ENCODE measurements at regions not wholly inside any gene's neighbourhood (a gene's known extent, or its start where the extent isn't known, plus 50 kb on each side); places are given as distances from the start of the nearest gene placed in this dataset.
"Not testable (repeated sequence)": the region's sequence is repeated elsewhere in the genome, so short reads cannot be mapped to it uniquely, and the experiment has no call there.

GRCh38 chrY:7836366-7836765 is 924.8 kb upstream of the AMELY start:
- H3K27me3 Mint-ChIP-seq, result peaks cover 14% of the 10 kb centered on the region
- no peak overlapping the region for H3K27ac Mint-ChIP-seq
- H3K36me3 Mint-ChIP-seq (ENCODE audit: low read depth), result peaks cover 2% of the 10 kb centered on the region
- no peak overlapping the region for H3K4me3 Mint-ChIP-seq
- DNase-seq, result no peak
- no peaks in the 10 kb centered on the region for H3K4me1 Mint-ChIP-seq
- H3K9me3 ChIP-seq (ENCODE audit: control insufficient read depth, low read length, poor library complexity, severe bottlenecking), result no peaks in the 10 kb centered on the region
- no peak for ATAC-seq

- H3K9me3 ChIP-seq (ENCODE audit: control insufficient read depth, low read length, poor library complexity, severe bottlenecking), result no peaks in the 10 kb centered on the region
- Mint-ChIP-seq H3K36me3 (ENCODE audit: low read depth) (peaks cover 2% of the 10 kb centered on the region), H3K27ac (no peak overlapping the region), H3K4me1 (no peaks in the 10 kb centered on the region), H3K4me3 (no peak overlapping the region), H3K27me3 (peaks cover 14% of the 10 kb centered on the region)
- DNase-seq (no peak), ATAC-seq (no peak)
These were observed 923.9 kb upstream of the AMELY start for GRCh38 chrY:7835416-7835815.

- no peak for ATAC-seq
- Mint-ChIP-seq H3K27ac (no peak overlapping the region), H3K36me3 (ENCODE audit: low read depth) (peaks cover 2% of the 10 kb centered on the region), H3K27me3 (peaks cover 14% of the 10 kb centered on the region), H3K4me1 (no peaks in the 10 kb centered on the region), H3K4me3 (no peak overlapping the region)
- no peaks in the 10 kb centered on the region for H3K9me3 ChIP-seq (ENCODE audit: control insufficient read depth, low read length, poor library complexity, severe bottlenecking)
- no peak for DNase-seq
These were observed 922.7 kb upstream of the AMELY start for GRCh38 chrY:7834284-7834683.

- not testable (repeated sequence) for H3K4me1 Mint-ChIP-seq; H3K36me3 Mint-ChIP-seq (ENCODE audit: low read depth); ATAC-seq; H3K27me3 Mint-ChIP-seq; H3K4me3 Mint-ChIP-seq; DNase-seq; H3K9me3 ChIP-seq (ENCODE audit: control insufficient read depth, low read length, poor library complexity, severe bottlenecking); H3K27ac Mint-ChIP-seq
These were observed 919.3 kb upstream of the AMELY start for GRCh38 chrY:7830881-7831280.

GRCh38 chrY:7826533-7826932 is 915.0 kb upstream of the AMELY start:
- Mint-ChIP-seq H3K4me3 (no peak overlapping the region), H3K27me3 (no peaks in the 10 kb centered on the region), H3K4me1 (no peaks in the 10 kb centered on the region), H3K27ac (no peak overlapping the region), H3K36me3 (ENCODE audit: low read depth) (no peaks in the 10 kb centered on the region)
- DNase-seq (no peak), ATAC-seq (no peak)
- H3K9me3 ChIP-seq (ENCODE audit: control insufficient read depth, low read length, poor library complexity, severe bottlenecking), result no peaks in the 10 kb centered on the region

- no peaks in the 10 kb centered on the region for H3K27me3 Mint-ChIP-seq
- H3K27ac Mint-ChIP-seq, result no peak overlapping the region
- H3K4me1 Mint-ChIP-seq, result no peaks in the 10 kb centered on the region
- no peak for DNase-seq
- no peaks in the 10 kb centered on the region for H3K9me3 ChIP-seq (ENCODE audit: control insufficient read depth, low read length, poor library complexity, severe bottlenecking)
- H3K36me3 Mint-ChIP-seq (ENCODE audit: low read depth), result no peaks in the 10 kb centered on the region
- no peak overlapping the region for H3K4me3 Mint-ChIP-seq
- no peak for ATAC-seq
These were observed 914.3 kb upstream of the AMELY start for GRCh38 chrY:7825874-7826273.

- H3K27me3 Mint-ChIP-seq, result no peaks in the 10 kb centered on the region
These were observed 909.9 kb upstream of the AMELY start for GRCh38 chrY:7821295-7822035.

GRCh38 chrY:7818924-7819323 is 907.4 kb upstream of the AMELY start:
- Mint-ChIP-seq H3K27ac (no peak overlapping the region), H3K4me3 (no peak overlapping the region), H3K27me3 (no peaks in the 10 kb centered on the region), H3K4me1 (no peaks in the 10 kb centered on the region), H3K36me3 (ENCODE audit: low read depth) (no peaks in the 10 kb centered on the region)
- ATAC-seq, result no peak
- no peak for DNase-seq
- H3K9me3 ChIP-seq (ENCODE audit: control insufficient read depth, low read length, poor library complexity, severe bottlenecking), result no peaks in the 10 kb centered on the region

More at GRCh38 chrY:7821295-7822035, 909.9 kb upstream of the AMELY start:
- Mint-ChIP-seq H3K4me3 (no peak overlapping the region), H3K36me3 (ENCODE audit: low read depth) (no peaks in the 10 kb centered on the region), H3K4me1 (no peaks in the 10 kb centered on the region), H3K27ac (no peak overlapping the region)
- H3K9me3 ChIP-seq (ENCODE audit: control insufficient read depth, low read length, poor library complexity, severe bottlenecking), result no peaks in the 10 kb centered on the region
- DNase-seq (no peak), ATAC-seq (no peak)

GRCh38 chrY:7816567-7816966 is 905.0 kb upstream of the AMELY start:
- no peak for ATAC-seq
- no peak overlapping the region for H3K4me3 Mint-ChIP-seq

GRCh38 chrY:7815921-7816320 is 904.4 kb upstream of the AMELY start:
- ATAC-seq (no peak), DNase-seq (no peak)
- H3K4me1 Mint-ChIP-seq, result no peaks in the 10 kb centered on the region
- H3K36me3 Mint-ChIP-seq (ENCODE audit: low read depth), result no peaks in the 10 kb centered on the region
- no peaks in the 10 kb centered on the region for H3K27me3 Mint-ChIP-seq
- H3K27ac Mint-ChIP-seq, result no peak overlapping the region
- no peak overlapping the region for H3K4me3 Mint-ChIP-seq
- H3K9me3 ChIP-seq (ENCODE audit: control insufficient read depth, low read length, poor library complexity, severe bottlenecking), result no peaks in the 10 kb centered on the region

More at GRCh38 chrY:7816567-7816966, 905.0 kb upstream of the AMELY start:
- Mint-ChIP-seq H3K36me3 (ENCODE audit: low read depth) (no peaks in the 10 kb centered on the region), H3K27me3 (no peaks in the 10 kb centered on the region), H3K27ac (no peak overlapping the region), H3K4me1 (no peaks in the 10 kb centered on the region)
- H3K9me3 ChIP-seq (ENCODE audit: control insufficient read depth, low read length, poor library complexity, severe bottlenecking), result no peaks in the 10 kb centered on the region
- no peak for DNase-seq

- no peaks in the 10 kb centered on the region for H3K9me3 ChIP-seq (ENCODE audit: control insufficient read depth, low read length, poor library complexity, severe bottlenecking)
- no peak overlapping the region for H3K27ac Mint-ChIP-seq
- no peak for DNase-seq
- H3K4me3 Mint-ChIP-seq, result no peak overlapping the region
- no peaks in the 10 kb centered on the region for H3K4me1 Mint-ChIP-seq
- ATAC-seq, result no peak
- H3K27me3 Mint-ChIP-seq, result no peaks in the 10 kb centered on the region
- H3K36me3 Mint-ChIP-seq (ENCODE audit: low read depth), result no peaks in the 10 kb centered on the region
These were observed 903.7 kb upstream of the AMELY start for GRCh38 chrY:7815285-7815684.

- no peaks in the 10 kb centered on the region for H3K27me3 Mint-ChIP-seq
- no peak overlapping the region for H3K27ac Mint-ChIP-seq
- H3K4me1 Mint-ChIP-seq, result no peaks in the 10 kb centered on the region
- no peak overlapping the region for H3K4me3 Mint-ChIP-seq
- no peak for DNase-seq
- no peaks in the 10 kb centered on the region for H3K9me3 ChIP-seq (ENCODE audit: control insufficient read depth, low read length, poor library complexity, severe bottlenecking)
- ATAC-seq, result no peak
- H3K36me3 Mint-ChIP-seq (ENCODE audit: low read depth), result no peaks in the 10 kb centered on the region
These were observed 902.8 kb upstream of the AMELY start for GRCh38 chrY:7814361-7814760.

GRCh38 chrY:7810359-7810758 is 898.8 kb upstream of the AMELY start:
- DNase-seq (no peak), ATAC-seq (no peak)
- H3K9me3 ChIP-seq (ENCODE audit: control insufficient read depth, low read length, poor library complexity, severe bottlenecking), result no peaks in the 10 kb centered on the region
- Mint-ChIP-seq H3K27ac (no peak overlapping the region), H3K4me3 (no peak overlapping the region), H3K36me3 (ENCODE audit: low read depth) (no peaks in the 10 kb centered on the region), H3K4me1 (no peaks in the 10 kb centered on the region), H3K27me3 (no peaks in the 10 kb centered on the region)

- Mint-ChIP-seq H3K36me3 (ENCODE audit: low read depth) (no peaks in the 10 kb centered on the region), H3K27me3 (no peaks in the 10 kb centered on the region), H3K4me1 (no peaks in the 10 kb centered on the region), H3K27ac (no peak overlapping the region), H3K4me3 (no peak overlapping the region)
- H3K9me3 ChIP-seq (ENCODE audit: control insufficient read depth, low read length, poor library complexity, severe bottlenecking), result no peaks in the 10 kb centered on the region
- ATAC-seq, result no peak
- DNase-seq, result no peak
These were observed 895.9 kb upstream of the AMELY start for GRCh38 chrY:7807516-7807870.

Measured in T-helper 17 cell (primary cell).